ENCODE measurements at regions not wholly inside any gene's neighbourhood (a gene's known extent, or its start where the extent isn't known, plus 50 kb on each side); places are given as distances from the start of the nearest gene placed in this dataset.

DNA sequence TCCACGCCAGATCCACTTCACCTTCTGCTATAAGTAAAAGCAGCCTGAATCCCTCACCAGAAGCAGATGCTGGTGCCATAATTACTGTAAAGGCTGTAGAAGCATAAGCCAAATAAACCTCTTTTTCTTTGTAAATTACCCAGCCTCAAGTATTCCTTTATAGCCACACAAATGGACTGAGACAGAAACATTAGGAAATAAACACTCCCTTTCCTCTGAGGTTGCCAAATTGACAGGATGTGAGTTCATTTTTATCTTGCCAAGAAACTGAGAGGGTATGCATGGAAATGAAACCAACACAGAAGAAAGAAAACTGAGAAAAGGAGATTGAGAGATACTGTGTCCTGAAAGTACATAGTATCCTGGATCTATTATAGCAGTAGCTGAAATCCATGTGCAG lies 481.2 kb downstream of the HAO1 start:
- peak overlapping the region; percentile 29 for H2AFZ ChIP-seq (ENCODE audit: control insufficient read depth, low read length)
- H3K79me2 ChIP-seq (ENCODE audit: control insufficient read depth, insufficient read depth, low read length): no peaks in the 10 kb centered on the region
- H3K4me3 ChIP-seq (ENCODE audit: control insufficient read depth in 2 of 3, extremely low read depth in 1 of 3, insufficient read depth in 2 of 3, low read depth in 1 of 3, low read length in 3 of 3): no peak overlapping the region
- H4K20me1 ChIP-seq (ENCODE audit: control insufficient read depth, extremely low read depth, insufficient read depth, low read length): no peaks in the 10 kb centered on the region
- dilution Hi-C loops (cut with MboI; ENCODE audit: extremely low pct_ligation_motif_present, low sequenced_read_pairs): no loop called here
- peak; percentile 60 for FAIRE-seq
- H3K9me1 ChIP-seq (ENCODE audit: control insufficient read depth, extremely low read depth, insufficient read depth, low read length): no peaks in the 10 kb centered on the region
- no peak overlapping the region for H3K9ac ChIP-seq (ENCODE audit: control insufficient read depth, extremely low read depth, insufficient read depth, low read length)
- no peaks in the 10 kb centered on the region for H3K9me3 ChIP-seq (ENCODE audit: control insufficient read depth, low read depth, low read length)
- no peak overlapping the region for H3K4me2 ChIP-seq (ENCODE audit: control insufficient read depth, extremely low read depth, insufficient read depth, low read depth, low read length)
- H3K4me1 ChIP-seq (ENCODE audit: control insufficient read depth, extremely low read depth, insufficient read depth, low read length): no peaks in the 10 kb centered on the region
- H3K27ac ChIP-seq (ENCODE audit: control insufficient read depth, insufficient read depth, low read length): no peak overlapping the region
- no peak for TF ChIP-seq EZH2 (IDR thresholded peaks at IDR 0.05; ENCODE audit: low read length)
- TF ChIP-seq CTCF (optimal IDR thresholded peaks at IDR 0.05 in 1 of 3, IDR thresholded peaks at IDR 0.05 in 1 of 3, conservative IDR thresholded peaks at IDR 0.05 in 1 of 3; ENCODE audit: extremely low read depth in 1 of 3, insufficient read depth in 2 of 3, low read length in 3 of 3): no peak
- no peaks in the 10 kb centered on the region for H3K36me3 ChIP-seq (ENCODE audit: control insufficient read depth in 2 of 2, extremely low read depth in 1 of 2, insufficient read depth in 2 of 2, low read length in 2 of 2)
- H3K27me3 ChIP-seq (ENCODE audit: control insufficient read depth, extremely low read depth, insufficient read depth, low read length): no peaks in the 10 kb centered on the region
- no peak for DNase-seq (ENCODE audit: low read depth, low spot score)

- Histone ChIP-seq H3K4me2 (ENCODE audit: control insufficient read depth, extremely low read depth, insufficient read depth, low read depth, low read length) (no peak overlapping the region), H3K27ac (ENCODE audit: control insufficient read depth, insufficient read depth, low read length) (no peak overlapping the region), H3K4me3 (ENCODE audit: control insufficient read depth in 2 of 3, extremely low read depth in 1 of 3, insufficient read depth in 2 of 3, low read depth in 1 of 3, low read length in 3 of 3) (no peak overlapping the region), H3K9me1 (ENCODE audit: control insufficient read depth, extremely low read depth, insufficient read depth, low read length) (no peaks in the 10 kb centered on the region), H3K79me2 (ENCODE audit: control insufficient read depth, insufficient read depth, low read length) (no peaks in the 10 kb centered on the region), H2AFZ (ENCODE audit: control insufficient read depth, low read length) (no peak overlapping the region), H3K9ac (ENCODE audit: control insufficient read depth, extremely low read depth, insufficient read depth, low read length) (no peak overlapping the region), H3K4me1 (ENCODE audit: control insufficient read depth, extremely low read depth, insufficient read depth, low read length) (no peaks in the 10 kb centered on the region), H4K20me1 (ENCODE audit: control insufficient read depth, extremely low read depth, insufficient read depth, low read length) (no peaks in the 10 kb centered on the region), H3K9me3 (ENCODE audit: control insufficient read depth, low read depth, low read length) (no peaks in the 10 kb centered on the region), H3K27me3 (ENCODE audit: control insufficient read depth, extremely low read depth, insufficient read depth, low read length) (no peaks in the 10 kb centered on the region), H3K36me3 (ENCODE audit: control insufficient read depth in 2 of 2, extremely low read depth in 1 of 2, insufficient read depth in 2 of 2, low read length in 2 of 2) (no peaks in the 10 kb centered on the region)
- TF ChIP-seq CTCF (optimal IDR thresholded peaks at IDR 0.05 in 1 of 3, IDR thresholded peaks at IDR 0.05 in 1 of 3, conservative IDR thresholded peaks at IDR 0.05 in 1 of 3; ENCODE audit: extremely low read depth in 1 of 3, insufficient read depth in 2 of 3, low read length in 3 of 3) (no peak), EZH2 (IDR thresholded peaks at IDR 0.05; ENCODE audit: low read length) (no peak)
- dilution Hi-C loops (cut with MboI; ENCODE audit: extremely low pct_ligation_motif_present, low sequenced_read_pairs): no loop called here
- FAIRE-seq (no peak), DNase-seq (ENCODE audit: low read depth, low spot score) (no peak)
Observed at GRCh38 chr20:7463290-7463689, 477.0 kb downstream of the HAO1 start.

Measured in keratinocyte (primary cell).